Peyer's patch (tissue), 4 donors: ENCODE measurements at regions not wholly inside any gene's neighbourhood (a gene's known extent, or its start where the extent isn't known, plus 50 kb on each side); places are given as distances from the start of the nearest gene placed in this dataset.

Source experiments
- POLR2A ChIP-seq, 2 donors: fragments of 450-650 bp; IDR thresholded peaks; one replicate each; pipeline ENCODE4 v1.5.1; 2017; ENCODE audit warnings: antibody characterized with exemption in 2 of 2, mild to moderate bottlenecking in 2 of 2, moderate library complexity in 2 of 2
- TF ChIP-seq, protein P1 (sequence below), 6 experiments: fragments of 450-650 bp in 4 of 6; fragments of 200-600 bp in 2 of 6; sonication (generic) in 1 of 6; IDR thresholded peaks; one replicate each; pipeline ENCODE4 v1.5.1; 2017 to 2019; ENCODE audit warnings: antibody characterized with exemption in 6 of 6, mild to moderate bottlenecking in 3 of 6, moderate library complexity in 1 of 6

DNA sequence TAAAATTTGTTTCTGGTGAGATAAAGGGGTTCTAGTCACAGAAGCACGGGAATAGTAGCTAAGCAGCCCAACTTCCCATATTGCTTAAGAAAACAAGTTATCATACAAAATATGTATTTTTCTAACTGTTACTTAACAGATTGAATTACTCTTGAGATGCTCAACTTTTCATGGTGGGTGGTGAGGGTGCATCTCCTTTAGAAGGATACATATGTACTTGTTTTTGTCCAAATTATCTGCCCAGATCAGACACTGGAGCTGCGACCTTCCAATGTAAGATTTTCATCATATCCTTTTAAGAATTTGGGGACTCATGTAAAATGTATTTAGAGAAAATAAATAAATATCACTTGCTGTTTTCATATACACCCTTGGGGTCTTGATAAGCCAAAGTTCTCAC lies 252.2 kb upstream of the SOX2 start:
- TF ChIP-seq, protein P1, sequence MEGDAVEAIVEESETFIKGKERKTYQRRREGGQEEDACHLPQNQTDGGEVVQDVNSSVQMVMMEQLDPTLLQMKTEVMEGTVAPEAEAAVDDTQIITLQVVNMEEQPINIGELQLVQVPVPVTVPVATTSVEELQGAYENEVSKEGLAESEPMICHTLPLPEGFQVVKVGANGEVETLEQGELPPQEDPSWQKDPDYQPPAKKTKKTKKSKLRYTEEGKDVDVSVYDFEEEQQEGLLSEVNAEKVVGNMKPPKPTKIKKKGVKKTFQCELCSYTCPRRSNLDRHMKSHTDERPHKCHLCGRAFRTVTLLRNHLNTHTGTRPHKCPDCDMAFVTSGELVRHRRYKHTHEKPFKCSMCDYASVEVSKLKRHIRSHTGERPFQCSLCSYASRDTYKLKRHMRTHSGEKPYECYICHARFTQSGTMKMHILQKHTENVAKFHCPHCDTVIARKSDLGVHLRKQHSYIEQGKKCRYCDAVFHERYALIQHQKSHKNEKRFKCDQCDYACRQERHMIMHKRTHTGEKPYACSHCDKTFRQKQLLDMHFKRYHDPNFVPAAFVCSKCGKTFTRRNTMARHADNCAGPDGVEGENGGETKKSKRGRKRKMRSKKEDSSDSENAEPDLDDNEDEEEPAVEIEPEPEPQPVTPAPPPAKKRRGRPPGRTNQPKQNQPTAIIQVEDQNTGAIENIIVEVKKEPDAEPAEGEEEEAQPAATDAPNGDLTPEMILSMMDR (IDR thresholded peaks at IDR 0.05): no peak
- no peak for TF ChIP-seq POLR2A (IDR thresholded peaks at IDR 0.05)
